PC-3 (cell line): ENCODE measurements at regions not wholly inside any gene's neighbourhood (a gene's known extent, or its start where the extent isn't known, plus 50 kb on each side); places are given as distances from the start of the nearest gene placed in this dataset.

Experiments
- EZH2phosphoT487 ChIP-seq: fragments of 300-600 bp; sonication (generic); IDR thresholded peaks from 2 replicates; pipeline ENCODE4 v1.6.1; 2018; ENCODE audit warnings: mild to moderate bottlenecking, antibody characterized with exemption, low read length, borderline replicate concordance
- TF ChIP-seq, protein P1 (sequence below): fragments of 300-600 bp; sonication (generic); conservative IDR thresholded peaks from 2 replicates; pipeline ENCODE4 v1.5.1; 2017; ENCODE audit warnings: antibody characterized with exemption, low read depth, mild to moderate bottlenecking, low read length

GRCh38 chrX:80334583-80334982 lies 85.7 kb upstream of the TENT5D start:
- TF ChIP-seq, protein P1, sequence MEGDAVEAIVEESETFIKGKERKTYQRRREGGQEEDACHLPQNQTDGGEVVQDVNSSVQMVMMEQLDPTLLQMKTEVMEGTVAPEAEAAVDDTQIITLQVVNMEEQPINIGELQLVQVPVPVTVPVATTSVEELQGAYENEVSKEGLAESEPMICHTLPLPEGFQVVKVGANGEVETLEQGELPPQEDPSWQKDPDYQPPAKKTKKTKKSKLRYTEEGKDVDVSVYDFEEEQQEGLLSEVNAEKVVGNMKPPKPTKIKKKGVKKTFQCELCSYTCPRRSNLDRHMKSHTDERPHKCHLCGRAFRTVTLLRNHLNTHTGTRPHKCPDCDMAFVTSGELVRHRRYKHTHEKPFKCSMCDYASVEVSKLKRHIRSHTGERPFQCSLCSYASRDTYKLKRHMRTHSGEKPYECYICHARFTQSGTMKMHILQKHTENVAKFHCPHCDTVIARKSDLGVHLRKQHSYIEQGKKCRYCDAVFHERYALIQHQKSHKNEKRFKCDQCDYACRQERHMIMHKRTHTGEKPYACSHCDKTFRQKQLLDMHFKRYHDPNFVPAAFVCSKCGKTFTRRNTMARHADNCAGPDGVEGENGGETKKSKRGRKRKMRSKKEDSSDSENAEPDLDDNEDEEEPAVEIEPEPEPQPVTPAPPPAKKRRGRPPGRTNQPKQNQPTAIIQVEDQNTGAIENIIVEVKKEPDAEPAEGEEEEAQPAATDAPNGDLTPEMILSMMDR: no peak
- no peak for TF ChIP-seq EZH2phosphoT487
